ENCODE measurements at regions not wholly inside any gene's neighbourhood (a gene's known extent, or its start where the extent isn't known, plus 50 kb on each side); places are given as distances from the start of the nearest gene placed in this dataset.

GRCh38 chr20:57880571-57880892 lies 170.7 kb upstream of the PMEPA1 start (continued):
- TF ChIP-seq TCF7L2 (IDR thresholded peaks at IDR 0.05; ENCODE audit: borderline replicate concordance, extremely low read depth, insufficient read depth, insufficient read length) (no peak), EZH2 (IDR thresholded peaks at IDR 0.05) (no peak), EZH2phosphoT487 (IDR thresholded peaks at IDR 0.05; ENCODE audit: borderline replicate concordance) (no peak), POLR2A (IDR thresholded peaks at IDR 0.05; ENCODE audit: borderline replicate concordance, extremely low read depth, insufficient read depth, insufficient read length) (no peak), REST (IDR thresholded peaks at IDR 0.05; ENCODE audit: low read depth) (no peak), JUND (IDR thresholded peaks at IDR 0.05) (no peak), SRF (IDR thresholded peaks at IDR 0.05; ENCODE audit: low read depth) (no peak), RAD21 (IDR thresholded peaks at IDR 0.05; ENCODE audit: low read depth) (no peak), ZFX (IDR thresholded peaks at IDR 0.05) (no peak)

GRCh38 chr20:57879779-57880570 lies 170.2 kb upstream of the PMEPA1 start:
- no peak overlapping the region for H3K27ac ChIP-seq (ENCODE audit: low read depth, low read length)
- ATAC-seq (no peak), DNase-seq (ENCODE audit: low read depth, low spot score) (no peak)
- CTCF ChIA-PET: no interaction called here
- H3K4me3 ChIP-seq (replicated peaks in 1 of 2; ENCODE audit: low read depth in 1 of 2, low read length in 2 of 2): no peak overlapping the region
- POLR2A ChIA-PET: no interaction called here
- no peak overlapping the region for H2AFZ ChIP-seq (ENCODE audit: low read depth, low read length, poor library complexity, severe bottlenecking)
- BruUV-seq (replicated peaks): no TSS peak
- intact Hi-C loops (cut with micrococcal nuclease): no loop called here
- RAD21 ChIA-PET (ENCODE audit: low non-redundant PET in 1 of 2, low total read pairs in 2 of 2, uncharacterized antibody in 2 of 2, unreplicated experiment in 2 of 2): no interaction called here
- H3K79me2 ChIP-seq (ENCODE audit: insufficient read depth, low read length): no peaks in the 10 kb centered on the region
- H3K4me2 ChIP-seq (ENCODE audit: low read length): no peak overlapping the region
- no peaks in the 10 kb centered on the region for H3K9me3 ChIP-seq (ENCODE audit: control insufficient read depth in 1 of 2, insufficient read depth in 1 of 2, low read depth in 1 of 2, low read length in 2 of 2)
- H3K9ac ChIP-seq (ENCODE audit: low read length): no peak overlapping the region
- no peaks in the 10 kb centered on the region for H3K4me1 ChIP-seq (ENCODE audit: control insufficient read depth in 1 of 2, insufficient read depth in 2 of 2, low read length in 2 of 2)
- H3K9me2 ChIP-seq (ENCODE audit: insufficient read depth): no peaks in the 10 kb centered on the region
- no peaks in the 10 kb centered on the region for H4K20me1 ChIP-seq (ENCODE audit: insufficient read depth)
- H3K36me3 ChIP-seq (ENCODE audit: control insufficient read depth in 1 of 2, insufficient read depth in 2 of 2, low read length in 2 of 2): no peaks in the 10 kb centered on the region
- H3K27me3 ChIP-seq (ENCODE audit: insufficient read depth, low read length): peaks cover 77% of the 10 kb centered on the region
- TF ChIP-seq EZH2phosphoT487 (IDR thresholded peaks at IDR 0.05; ENCODE audit: borderline replicate concordance): no peak
- TF ChIP-seq TCF7L2 (IDR thresholded peaks at IDR 0.05; ENCODE audit: borderline replicate concordance, extremely low read depth, insufficient read depth, insufficient read length): no peak
- TF ChIP-seq RAD21 (IDR thresholded peaks at IDR 0.05; ENCODE audit: low read depth): no peak
- no peak for TF ChIP-seq ZFX (IDR thresholded peaks at IDR 0.05)
- no peak for TF ChIP-seq ZBTB33 (IDR thresholded peaks at IDR 0.05; ENCODE audit: extremely low read depth, insufficient replicate concordance, low read length)
- no peak for TF ChIP-seq SP1 (IDR thresholded peaks at IDR 0.05; ENCODE audit: low read depth)
- TF ChIP-seq EZH2 (IDR thresholded peaks at IDR 0.05): no peak
- TF ChIP-seq REST (IDR thresholded peaks at IDR 0.05; ENCODE audit: low read depth): no peak
- no peak for TF ChIP-seq JUND (IDR thresholded peaks at IDR 0.05)
- TF ChIP-seq CBX3 (IDR thresholded peaks at IDR 0.05; ENCODE audit: low read depth): no peak

Data from HCT116 (cell line).